ENCODE measurements at regions not wholly inside any gene's neighbourhood (a gene's known extent, or its start where the extent isn't known, plus 50 kb on each side); places are given as distances from the start of the nearest gene placed in this dataset.

GRCh38 chr4:13036841-13037240, 447.3 kb downstream of the RAB28 start:
- no peak for DNase-seq (ENCODE audit: low read depth)
- no peak for TF ChIP-seq CTCF (IDR thresholded peaks at IDR 0.05; ENCODE audit: insufficient read depth, low read length)
- no peak overlapping the region for H3K4me3 ChIP-seq (ENCODE audit: low read depth, low read length)

GRCh38 chr4:13032936-13033335, 451.2 kb downstream of the RAB28 start:
- no peak for TF ChIP-seq CTCF (IDR thresholded peaks at IDR 0.05; ENCODE audit: insufficient read depth, low read length)
- no peak overlapping the region for H3K4me3 ChIP-seq (ENCODE audit: low read depth, low read length)
- DNase-seq (ENCODE audit: low read depth): no peak

- H3K4me3 ChIP-seq (ENCODE audit: low read depth, low read length): no peak overlapping the region
- TF ChIP-seq CTCF (IDR thresholded peaks at IDR 0.05; ENCODE audit: insufficient read depth, low read length): no peak
- DNase-seq (ENCODE audit: low read depth): no peak
Measured at GRCh38 chr4:13024147-13025105, 459.7 kb downstream of the RAB28 start.

GRCh38 chr4:13007802-13008470, 476.2 kb downstream of the RAB28 start:
- DNase-seq (ENCODE audit: low read depth): no peak
- TF ChIP-seq CTCF (IDR thresholded peaks at IDR 0.05; ENCODE audit: insufficient read depth, low read length): no peak
- no peak overlapping the region for H3K4me3 ChIP-seq (ENCODE audit: low read depth, low read length)

GRCh38 chr4:12993923-12994322, 490.2 kb downstream of the RAB28 start:
- TF ChIP-seq CTCF (IDR thresholded peaks at IDR 0.05; ENCODE audit: insufficient read depth, low read length): no peak
- DNase-seq (ENCODE audit: low read depth): no peak
- no peak overlapping the region for H3K4me3 ChIP-seq (ENCODE audit: low read depth, low read length)

- DNase-seq (ENCODE audit: low read depth): no peak
- no peak overlapping the region for H3K4me3 ChIP-seq (ENCODE audit: low read depth, low read length)
- no peak for TF ChIP-seq CTCF (IDR thresholded peaks at IDR 0.05; ENCODE audit: insufficient read depth, low read length)
Measured at GRCh38 chr4:12987284-12987683, 496.9 kb downstream of the RAB28 start.
